ENCODE measurements at regions not wholly inside any gene's neighbourhood (a gene's known extent, or its start where the extent isn't known, plus 50 kb on each side); places are given as distances from the start of the nearest gene placed in this dataset.

DNA sequence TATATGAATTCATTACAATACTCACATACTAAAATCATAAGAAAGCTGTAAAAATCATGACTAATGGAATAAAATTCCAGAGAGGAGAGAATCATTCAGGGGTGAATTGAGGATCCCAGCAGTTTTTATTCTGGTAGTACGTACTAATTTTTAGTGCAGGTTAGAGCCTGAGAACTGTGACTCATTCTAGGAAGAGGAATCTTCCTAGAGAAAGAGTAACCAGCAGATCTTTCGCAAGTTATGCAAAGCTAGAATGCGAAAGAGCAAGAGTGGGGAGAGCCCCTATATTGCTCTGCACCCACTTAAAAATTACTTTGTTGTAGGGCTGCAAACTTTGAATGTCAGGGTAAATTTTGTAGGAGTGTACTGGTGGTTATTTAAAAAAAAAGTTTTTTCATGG lies 303.6 kb upstream of the ARPP21 start:
- H3K4me3 ChIP-seq = no peak overlapping the region
- H3K27ac ChIP-seq = no peak overlapping the region
- H3K9me3 ChIP-seq = no peaks in the 10 kb centered on the region
- H3K36me3 ChIP-seq = no peaks in the 10 kb centered on the region
- H3K27me3 ChIP-seq = no peaks in the 10 kb centered on the region
- DNase-seq = no peak
- no peak for TF ChIP-seq POLR2A (IDR thresholded peaks at IDR 0.05)
- TF ChIP-seq CTCF (IDR thresholded peaks at IDR 0.05) = no peak
- no peaks in the 10 kb centered on the region for H3K4me1 ChIP-seq

GRCh38 chr3:35336601-35337000 lies 302.7 kb upstream of the ARPP21 start:
- no peaks in the 10 kb centered on the region for H3K4me1 ChIP-seq
- no peaks in the 10 kb centered on the region for H3K36me3 ChIP-seq
- TF ChIP-seq POLR2A (IDR thresholded peaks at IDR 0.05) (no peak), CTCF (IDR thresholded peaks at IDR 0.05) (no peak)
- no peak overlapping the region for H3K4me3 ChIP-seq
- no peak overlapping the region for H3K27ac ChIP-seq
- DNase-seq = no peak
- no peaks in the 10 kb centered on the region for H3K27me3 ChIP-seq
- no peaks in the 10 kb centered on the region for H3K9me3 ChIP-seq

DNA sequence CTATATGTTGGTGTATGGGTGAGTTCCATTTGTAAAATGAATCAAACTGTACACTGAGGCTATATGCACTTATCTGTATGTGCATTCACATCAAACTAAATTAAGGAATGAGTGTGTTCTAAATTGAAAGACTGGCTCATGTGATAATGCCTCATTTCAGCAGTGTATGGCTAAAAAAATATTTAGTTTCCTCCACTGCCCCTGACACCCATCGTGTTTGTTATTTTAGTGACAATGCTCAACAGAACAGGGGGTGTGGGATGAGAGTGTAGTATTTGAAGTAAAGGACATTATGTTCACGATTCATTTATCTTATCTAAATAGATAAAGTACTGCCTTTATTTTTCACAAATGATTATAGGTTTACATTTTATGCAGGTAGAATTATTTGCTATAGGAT lies 301.1 kb upstream of the ARPP21 start:
- Histone ChIP-seq H3K4me1 (no peaks in the 10 kb centered on the region), H3K27me3 (no peaks in the 10 kb centered on the region), H3K36me3 (no peaks in the 10 kb centered on the region), H3K4me3 (no peak overlapping the region), H3K27ac (no peak overlapping the region), H3K9me3 (no peaks in the 10 kb centered on the region)
- TF ChIP-seq CTCF (IDR thresholded peaks at IDR 0.05) (no peak), POLR2A (IDR thresholded peaks at IDR 0.05) (no peak)
- DNase-seq = no peak

- Histone ChIP-seq H3K9me3 (no peaks in the 10 kb centered on the region), H3K4me3 (no peak overlapping the region), H3K4me1 (no peaks in the 10 kb centered on the region), H3K27me3 (no peaks in the 10 kb centered on the region), H3K27ac (no peak overlapping the region), H3K36me3 (no peaks in the 10 kb centered on the region)
- DNase-seq = no peak
- TF ChIP-seq CTCF (IDR thresholded peaks at IDR 0.05) = no peak
- no peak for TF ChIP-seq POLR2A (IDR thresholded peaks at IDR 0.05)
These were observed 259.1 kb upstream of the ARPP21 start for GRCh38 chr3:35380196-35380595.

- H3K27me3 ChIP-seq = no peaks in the 10 kb centered on the region
- H3K36me3 ChIP-seq = no peaks in the 10 kb centered on the region
- DNase-seq = no peak
- TF ChIP-seq CTCF (IDR thresholded peaks at IDR 0.05) (no peak), POLR2A (IDR thresholded peaks at IDR 0.05) (no peak)
- no peak overlapping the region for H3K4me3 ChIP-seq
- no peaks in the 10 kb centered on the region for H3K9me3 ChIP-seq
- no peak overlapping the region for H3K27ac ChIP-seq
- H3K4me1 ChIP-seq = no peaks in the 10 kb centered on the region
These were observed 256.1 kb upstream of the ARPP21 start for GRCh38 chr3:35383216-35383615.

Measured in Peyer's patch (tissue), 4 donors.